Esophagus muscularis mucosa (tissue), 4 donors: ENCODE measurements at regions not wholly inside any gene's neighbourhood (a gene's known extent, or its start where the extent isn't known, plus 50 kb on each side); places are given as distances from the start of the nearest gene placed in this dataset.

Experiments
- EP300 ChIP-seq: sonication (generic); formaldehyde crosslinking; IDR thresholded peaks from one replicate; pipeline ENCODE4 v1.6.1; 2017; ENCODE audit warnings: antibody characterized with exemption
- POLR2A ChIP-seq: fragments of 450-650 bp; IDR thresholded peaks from one replicate; pipeline ENCODE4 v1.6.1; 2017; ENCODE audit warnings: antibody characterized with exemption, moderate library complexity, mild to moderate bottlenecking, low read depth
- TF ChIP-seq, protein P1 (sequence below), 3 experiments: fragments of 200-600 bp in 2 of 3; fragments of 450-650 bp in 1 of 3; sonication (generic) in 2 of 3; IDR thresholded peaks; one replicate each; pipeline ENCODE4 v1.5.1; 2017 to 2019; ENCODE audit warnings: antibody characterized with exemption in 3 of 3, mild to moderate bottlenecking in 2 of 3, moderate library complexity in 1 of 3

- TF ChIP-seq, protein P1, sequence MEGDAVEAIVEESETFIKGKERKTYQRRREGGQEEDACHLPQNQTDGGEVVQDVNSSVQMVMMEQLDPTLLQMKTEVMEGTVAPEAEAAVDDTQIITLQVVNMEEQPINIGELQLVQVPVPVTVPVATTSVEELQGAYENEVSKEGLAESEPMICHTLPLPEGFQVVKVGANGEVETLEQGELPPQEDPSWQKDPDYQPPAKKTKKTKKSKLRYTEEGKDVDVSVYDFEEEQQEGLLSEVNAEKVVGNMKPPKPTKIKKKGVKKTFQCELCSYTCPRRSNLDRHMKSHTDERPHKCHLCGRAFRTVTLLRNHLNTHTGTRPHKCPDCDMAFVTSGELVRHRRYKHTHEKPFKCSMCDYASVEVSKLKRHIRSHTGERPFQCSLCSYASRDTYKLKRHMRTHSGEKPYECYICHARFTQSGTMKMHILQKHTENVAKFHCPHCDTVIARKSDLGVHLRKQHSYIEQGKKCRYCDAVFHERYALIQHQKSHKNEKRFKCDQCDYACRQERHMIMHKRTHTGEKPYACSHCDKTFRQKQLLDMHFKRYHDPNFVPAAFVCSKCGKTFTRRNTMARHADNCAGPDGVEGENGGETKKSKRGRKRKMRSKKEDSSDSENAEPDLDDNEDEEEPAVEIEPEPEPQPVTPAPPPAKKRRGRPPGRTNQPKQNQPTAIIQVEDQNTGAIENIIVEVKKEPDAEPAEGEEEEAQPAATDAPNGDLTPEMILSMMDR (IDR thresholded peaks at IDR 0.05), result no peak
- no peak for TF ChIP-seq EP300
- no peak for TF ChIP-seq POLR2A
Observed at GRCh38 chr1:223023863-223024262, 119.2 kb downstream of the TLR5 start.
